ENCODE measurements at regions not wholly inside any gene's neighbourhood (a gene's known extent, or its start where the extent isn't known, plus 50 kb on each side); places are given as distances from the start of the nearest gene placed in this dataset.

DNA sequence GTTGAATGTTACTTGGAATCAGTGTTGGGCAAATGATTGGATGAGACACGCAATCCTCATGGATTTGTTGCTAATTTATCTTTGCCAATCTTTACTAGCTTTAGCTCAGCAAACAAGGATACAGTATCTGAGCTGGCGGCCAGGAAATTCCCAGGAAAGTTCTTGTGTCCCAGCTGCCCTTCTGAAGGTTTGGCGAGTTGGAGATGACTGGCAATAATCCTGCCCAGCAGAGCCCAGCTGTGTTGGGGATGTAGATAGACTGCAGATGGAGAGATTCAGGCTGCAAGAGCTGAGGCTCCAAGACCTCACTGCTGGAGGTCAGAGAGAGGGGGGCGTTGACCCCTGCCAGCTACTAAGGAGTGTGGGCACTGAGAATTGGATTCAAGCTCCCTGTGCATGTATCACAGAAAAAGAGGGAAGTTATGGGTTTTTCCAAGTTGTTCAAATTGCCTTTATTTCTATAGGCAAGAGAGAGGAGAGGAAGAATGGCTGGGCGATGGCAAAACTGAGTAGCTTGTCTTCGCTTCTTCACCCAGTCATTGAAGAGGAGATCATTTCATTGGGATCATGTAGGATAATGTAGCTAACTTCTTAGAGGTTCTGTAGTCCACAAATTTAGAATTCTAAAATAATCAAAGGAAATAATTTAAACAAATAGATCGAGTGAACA, 506.8 kb upstream of the LRATD1 start:
- Histone ChIP-seq H3K4me3 (ENCODE audit: low read depth, low read length) (no peak overlapping the region), H3K36me3 (replicated peaks) (no peaks in the 10 kb centered on the region), H3K27me3 (replicated peaks) (no peaks in the 10 kb centered on the region), H3K27ac (no peak overlapping the region)
- no peak for DNase-seq
- in situ Hi-C loops (cut with HindIII; ENCODE audit: low pct_ligation_motif_present, low sequenced_read_pairs): no loop called here
- TF ChIP-seq, protein P1, sequence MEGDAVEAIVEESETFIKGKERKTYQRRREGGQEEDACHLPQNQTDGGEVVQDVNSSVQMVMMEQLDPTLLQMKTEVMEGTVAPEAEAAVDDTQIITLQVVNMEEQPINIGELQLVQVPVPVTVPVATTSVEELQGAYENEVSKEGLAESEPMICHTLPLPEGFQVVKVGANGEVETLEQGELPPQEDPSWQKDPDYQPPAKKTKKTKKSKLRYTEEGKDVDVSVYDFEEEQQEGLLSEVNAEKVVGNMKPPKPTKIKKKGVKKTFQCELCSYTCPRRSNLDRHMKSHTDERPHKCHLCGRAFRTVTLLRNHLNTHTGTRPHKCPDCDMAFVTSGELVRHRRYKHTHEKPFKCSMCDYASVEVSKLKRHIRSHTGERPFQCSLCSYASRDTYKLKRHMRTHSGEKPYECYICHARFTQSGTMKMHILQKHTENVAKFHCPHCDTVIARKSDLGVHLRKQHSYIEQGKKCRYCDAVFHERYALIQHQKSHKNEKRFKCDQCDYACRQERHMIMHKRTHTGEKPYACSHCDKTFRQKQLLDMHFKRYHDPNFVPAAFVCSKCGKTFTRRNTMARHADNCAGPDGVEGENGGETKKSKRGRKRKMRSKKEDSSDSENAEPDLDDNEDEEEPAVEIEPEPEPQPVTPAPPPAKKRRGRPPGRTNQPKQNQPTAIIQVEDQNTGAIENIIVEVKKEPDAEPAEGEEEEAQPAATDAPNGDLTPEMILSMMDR (IDR thresholded peaks at IDR 0.05; ENCODE audit: low read depth, low read length, missing control alignments): no peak

DNA sequence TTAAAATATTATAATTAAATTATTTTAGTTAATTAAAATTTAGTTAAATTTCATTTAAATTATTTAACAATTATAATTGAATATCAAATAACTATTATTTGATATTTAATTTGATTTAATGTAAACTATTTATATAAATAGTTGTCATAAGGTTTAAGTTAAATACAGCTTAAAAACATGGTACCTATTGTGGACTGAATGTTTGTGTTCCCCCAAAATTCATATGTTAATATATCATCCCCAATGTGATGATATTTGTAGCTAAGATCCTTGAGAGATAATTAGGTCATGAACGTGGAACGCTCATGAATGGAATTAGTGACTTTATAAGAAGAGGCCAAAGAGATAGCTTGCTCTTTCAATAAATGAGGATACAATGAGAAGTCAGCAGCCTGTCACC, 505.7 kb upstream of the LRATD1 start:
- H3K4me3 ChIP-seq (ENCODE audit: low read depth, low read length): no peak overlapping the region
- TF ChIP-seq, protein P1 (IDR thresholded peaks at IDR 0.05; ENCODE audit: low read depth, low read length, missing control alignments): no peak
- no peaks in the 10 kb centered on the region for H3K36me3 ChIP-seq (replicated peaks)
- H3K27ac ChIP-seq: no peak overlapping the region
- no peaks in the 10 kb centered on the region for H3K27me3 ChIP-seq (replicated peaks)
- no peak for DNase-seq
- in situ Hi-C loops (cut with HindIII; ENCODE audit: low pct_ligation_motif_present, low sequenced_read_pairs): no loop called here

DNA sequence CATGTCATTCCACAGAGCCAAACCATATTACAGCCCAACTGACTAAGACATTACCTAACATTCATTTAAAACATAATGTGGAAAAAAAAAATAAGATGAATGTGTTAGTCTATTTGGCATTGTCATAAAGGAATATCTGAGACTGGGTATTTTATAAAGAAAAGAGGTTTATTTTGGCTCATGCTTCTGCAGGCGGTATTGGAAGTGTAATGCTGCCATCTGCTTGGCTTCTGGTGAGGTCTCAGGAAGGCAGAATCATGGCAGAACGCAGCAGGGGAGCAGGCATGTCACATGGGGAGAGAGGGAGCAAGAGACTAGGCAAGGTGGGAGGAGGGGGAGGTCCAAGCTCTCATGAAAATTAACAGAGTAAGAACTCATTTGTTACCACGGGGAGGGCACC, 504.8 kb upstream of the LRATD1 start:
- in situ Hi-C loops (cut with HindIII; ENCODE audit: low pct_ligation_motif_present, low sequenced_read_pairs): no loop called here
- no peak for DNase-seq
- Histone ChIP-seq H3K36me3 (replicated peaks) (no peaks in the 10 kb centered on the region), H3K27me3 (replicated peaks) (no peaks in the 10 kb centered on the region), H3K4me3 (ENCODE audit: low read depth, low read length) (no peak overlapping the region), H3K27ac (no peak overlapping the region)
- TF ChIP-seq, protein P1 (IDR thresholded peaks at IDR 0.05; ENCODE audit: low read depth, low read length, missing control alignments): no peak

DNA sequence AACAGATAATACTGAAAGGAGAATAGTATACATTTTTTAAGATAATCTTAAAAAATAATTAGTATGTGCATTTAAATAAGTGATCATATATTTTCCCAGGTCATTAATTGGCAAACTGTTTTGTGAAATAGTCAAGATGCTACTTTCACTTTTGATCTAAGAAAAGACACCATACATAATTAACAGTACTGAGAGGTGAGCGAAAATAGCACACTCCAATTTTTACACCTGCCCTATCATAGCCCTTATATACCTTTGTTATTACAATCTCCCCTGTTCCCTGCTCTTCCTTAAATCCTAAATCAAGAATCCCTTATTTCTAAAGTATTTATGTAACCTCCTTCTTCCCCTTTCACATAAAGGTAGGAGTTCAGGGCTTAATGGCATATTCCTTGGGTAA, 500.1 kb upstream of the LRATD1 start:
- no peaks in the 10 kb centered on the region for H3K36me3 ChIP-seq (replicated peaks)
- TF ChIP-seq, protein P1 (IDR thresholded peaks at IDR 0.05; ENCODE audit: low read depth, low read length, missing control alignments): no peak
- DNase-seq: no peak
- H3K27me3 ChIP-seq (replicated peaks): no peaks in the 10 kb centered on the region
- H3K27ac ChIP-seq: no peak overlapping the region
- in situ Hi-C loops (cut with HindIII; ENCODE audit: low pct_ligation_motif_present, low sequenced_read_pairs): no loop called here
- no peak overlapping the region for H3K4me3 ChIP-seq (ENCODE audit: low read depth, low read length)

DNA sequence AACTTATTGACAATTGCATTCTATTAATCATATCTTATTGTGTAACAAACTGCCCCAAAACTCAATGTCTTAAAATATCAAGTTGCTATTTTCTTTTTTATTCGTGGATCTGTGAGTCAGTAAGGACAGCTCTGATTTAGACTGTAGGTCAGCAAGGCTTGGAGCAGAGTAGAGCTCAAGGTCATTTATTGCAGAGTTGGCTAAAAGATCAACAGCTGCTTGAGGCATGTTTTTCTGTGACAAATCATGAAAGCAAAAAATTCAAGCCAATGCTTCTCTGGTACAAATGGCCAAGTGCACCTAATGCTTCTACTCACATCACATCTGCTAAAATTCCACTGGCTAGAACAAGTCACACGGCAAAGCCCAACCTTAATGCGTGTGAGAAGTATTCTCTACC, 497.7 kb upstream of the LRATD1 start:
- Histone ChIP-seq H3K4me3 (ENCODE audit: low read depth, low read length) (no peak overlapping the region), H3K27me3 (replicated peaks) (no peaks in the 10 kb centered on the region), H3K36me3 (replicated peaks) (no peaks in the 10 kb centered on the region), H3K27ac (no peak overlapping the region)
- TF ChIP-seq, protein P1 (IDR thresholded peaks at IDR 0.05; ENCODE audit: low read depth, low read length, missing control alignments): no peak
- in situ Hi-C loops (cut with HindIII; ENCODE audit: low pct_ligation_motif_present, low sequenced_read_pairs): no loop called here
- no peak for DNase-seq

DNA sequence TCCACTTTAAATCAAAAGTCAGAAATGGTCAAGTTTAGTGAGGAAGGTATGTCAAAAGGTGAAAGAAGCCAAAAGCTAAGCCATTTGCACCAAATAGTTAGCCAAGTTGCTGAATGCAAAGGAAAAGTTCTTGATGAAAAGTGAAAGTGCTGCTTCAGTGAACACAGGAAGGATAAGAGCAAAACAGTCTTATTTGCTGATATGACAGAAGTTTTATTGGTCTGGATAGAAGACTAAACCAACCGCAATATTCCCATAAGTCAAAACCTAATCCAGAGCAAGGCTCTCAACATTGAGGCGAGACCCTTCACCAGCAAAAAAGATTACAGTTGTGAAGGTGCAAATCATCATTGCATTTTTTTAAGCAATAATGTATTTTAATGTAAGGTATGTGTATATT, 496.5 kb upstream of the LRATD1 start:
- DNase-seq: no peak
- H3K27ac ChIP-seq: no peak overlapping the region
- TF ChIP-seq, protein P1 (IDR thresholded peaks at IDR 0.05; ENCODE audit: low read depth, low read length, missing control alignments): no peak
- no peaks in the 10 kb centered on the region for H3K27me3 ChIP-seq (replicated peaks)
- no peak overlapping the region for H3K4me3 ChIP-seq (ENCODE audit: low read depth, low read length)
- in situ Hi-C loops (cut with HindIII; ENCODE audit: low pct_ligation_motif_present, low sequenced_read_pairs): no loop called here
- H3K36me3 ChIP-seq (replicated peaks): no peaks in the 10 kb centered on the region

Data from brain microvascular endothelial cell (primary cell).